ENCODE measurements at regions not wholly inside any gene's neighbourhood (a gene's known extent, or its start where the extent isn't known, plus 50 kb on each side); places are given as distances from the start of the nearest gene placed in this dataset.
A peak's percentile ranks its signal among the peaks of the same experiment; 100 is the strongest.

DNA sequence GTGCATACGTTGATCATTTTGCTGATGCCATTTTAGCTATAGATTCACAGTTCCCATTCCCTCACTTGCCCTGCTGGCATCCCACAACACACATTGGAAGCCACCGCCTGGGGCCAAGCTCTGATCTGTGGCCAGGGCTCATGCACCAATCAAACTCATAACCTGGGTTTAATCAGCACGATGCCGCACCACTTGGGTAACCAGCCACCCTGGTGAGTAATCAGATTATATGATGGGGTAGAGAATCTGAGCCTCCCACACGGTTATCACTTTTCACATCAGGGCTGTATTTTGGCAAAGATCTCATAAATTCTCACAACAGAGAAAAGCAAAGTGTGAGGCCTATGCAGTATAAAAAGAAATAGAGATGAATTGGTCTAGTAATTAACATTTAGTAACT lies 66.0 kb upstream of the TNFRSF19 start:
- H3K27ac ChIP-seq = peak overlapping the region in 1 of 12 donors; percentile 74

DNA sequence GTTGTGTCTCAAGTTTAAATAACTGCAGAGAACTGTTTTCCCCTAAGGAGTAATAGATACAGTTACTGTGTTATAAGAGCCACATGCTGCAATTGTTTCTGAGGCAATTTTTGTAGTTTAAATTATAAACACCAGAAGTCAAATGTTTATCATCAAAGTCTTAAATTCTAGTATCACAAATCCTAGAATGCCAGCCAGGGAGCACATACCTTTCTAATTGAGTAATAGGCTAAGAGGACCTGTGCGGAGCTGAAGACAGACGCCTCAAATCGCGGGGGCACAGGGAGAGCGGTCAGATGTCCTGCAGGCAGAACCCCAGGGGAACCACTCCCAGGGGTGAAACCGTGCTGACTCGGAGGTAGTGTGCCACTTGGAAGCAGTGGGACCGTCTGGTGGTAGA lies 65.2 kb upstream of the TNFRSF19 start:
- Histone ChIP-seq H3K36me3 (no peaks in the 10 kb centered on the region), H3K4me3 (peak overlapping the region in 7 of 12 donors; percentile 2 to 29 (median 12)), H3K27me3 (no peaks in the 10 kb centered on the region), H3K4me1 (peaks cover 0 to 30% (median 17%) of the 10 kb centered on the region in 12 donors), H3K27ac (peak overlapping the region in 10 of 12 donors; percentile 0 to 92 (median 75)), H3K9me3 (no peaks in the 10 kb centered on the region)
- intact Hi-C loops (cut with DNase I) = no loop called here
- 39 to 60% (median 46%) methylated on average over 8 of the region's 8 CpGs for WGBS, 4 donors
- TF ChIP-seq, protein P1, sequence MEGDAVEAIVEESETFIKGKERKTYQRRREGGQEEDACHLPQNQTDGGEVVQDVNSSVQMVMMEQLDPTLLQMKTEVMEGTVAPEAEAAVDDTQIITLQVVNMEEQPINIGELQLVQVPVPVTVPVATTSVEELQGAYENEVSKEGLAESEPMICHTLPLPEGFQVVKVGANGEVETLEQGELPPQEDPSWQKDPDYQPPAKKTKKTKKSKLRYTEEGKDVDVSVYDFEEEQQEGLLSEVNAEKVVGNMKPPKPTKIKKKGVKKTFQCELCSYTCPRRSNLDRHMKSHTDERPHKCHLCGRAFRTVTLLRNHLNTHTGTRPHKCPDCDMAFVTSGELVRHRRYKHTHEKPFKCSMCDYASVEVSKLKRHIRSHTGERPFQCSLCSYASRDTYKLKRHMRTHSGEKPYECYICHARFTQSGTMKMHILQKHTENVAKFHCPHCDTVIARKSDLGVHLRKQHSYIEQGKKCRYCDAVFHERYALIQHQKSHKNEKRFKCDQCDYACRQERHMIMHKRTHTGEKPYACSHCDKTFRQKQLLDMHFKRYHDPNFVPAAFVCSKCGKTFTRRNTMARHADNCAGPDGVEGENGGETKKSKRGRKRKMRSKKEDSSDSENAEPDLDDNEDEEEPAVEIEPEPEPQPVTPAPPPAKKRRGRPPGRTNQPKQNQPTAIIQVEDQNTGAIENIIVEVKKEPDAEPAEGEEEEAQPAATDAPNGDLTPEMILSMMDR (IDR thresholded peaks at IDR 0.05) = no peak
- TF ChIP-seq POLR2A (IDR thresholded peaks at IDR 0.05) = no peak
- ATAC-seq = peak in 3 of 4 donors; percentile 27 to 45 (median 37)
- peak in 4 of 5 donors; percentile 19 to 53 (median 36) for DNase-seq

More for the DNA sequence above, 66.0 kb upstream of the TNFRSF19 start:
- no peaks in the 10 kb centered on the region for H3K36me3 ChIP-seq
- ATAC-seq (no peak), DNase-seq (no peak)
- H3K4me3 ChIP-seq = no peak overlapping the region
- no peaks in the 10 kb centered on the region for H3K9me3 ChIP-seq
- H3K4me1 ChIP-seq = peaks cover 0 to 28% (median 17%) of the 10 kb centered on the region in 12 donors
- intact Hi-C loops (cut with DNase I) = no loop called here
- H3K27me3 ChIP-seq = no peaks in the 10 kb centered on the region
- TF ChIP-seq POLR2A (IDR thresholded peaks at IDR 0.05) = no peak
- TF ChIP-seq, protein P1 (IDR thresholded peaks at IDR 0.05) = no peak
- WGBS, 4 donors = 93 to 95% (median 94%) methylated on average over 5 of the region's 5 CpGs

DNA sequence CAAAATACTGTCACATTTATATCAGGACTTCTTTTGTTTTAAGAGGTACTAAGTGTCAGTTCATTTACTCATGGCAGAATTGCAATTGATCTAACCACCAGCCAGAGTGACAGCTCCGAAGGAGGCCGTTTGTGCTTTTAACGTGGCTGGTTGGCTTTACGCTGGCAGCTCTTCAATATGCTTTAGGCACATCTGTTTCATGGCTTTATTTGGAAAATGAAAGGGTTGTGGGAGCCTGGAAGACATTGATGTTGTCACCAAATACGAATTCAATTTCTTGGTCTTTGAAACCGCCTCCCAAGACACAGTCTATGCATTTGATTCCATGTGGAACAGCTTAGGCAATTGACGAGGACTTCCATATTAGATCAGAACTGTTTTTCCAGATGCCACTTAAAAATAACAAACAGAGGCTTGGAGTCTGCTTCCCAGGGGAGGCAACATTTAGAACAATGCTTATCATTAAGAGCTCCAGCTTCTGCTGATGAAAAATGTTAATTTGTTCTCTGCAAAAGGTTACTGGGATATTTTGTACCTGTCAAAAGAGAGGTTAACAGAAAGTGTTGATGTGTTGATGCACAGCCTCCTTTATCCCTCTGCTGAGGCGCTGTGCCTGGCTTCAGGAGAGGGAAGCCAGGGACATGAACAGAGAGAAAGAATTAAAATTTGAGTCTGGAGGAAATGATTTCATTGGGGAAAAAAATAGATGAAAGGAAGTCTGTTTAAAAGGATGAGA lies 64.0 kb upstream of the TNFRSF19 start:
- peak overlapping the region in 3 of 12 donors; percentile 2 to 23 (median 22) for H3K4me3 ChIP-seq
- ATAC-seq (peak; percentile 46 to 79 (median 67)), DNase-seq (peak in 3 of 5 donors; percentile 18 to 37 (median 37))
- TF ChIP-seq, protein P1 (IDR thresholded peaks at IDR 0.05) = no peak
- intact Hi-C loops (cut with DNase I) = loop anchor here in 2 of 10 donors (2.0 kb wide), 2 partner anchors 39 to 65 kb away; partner anchors contain the start of gene TNFRSF19 (in 1 of the 2)
- peak overlapping the region; percentile 39 to 92 (median 72) for H3K27ac ChIP-seq
- no peaks in the 10 kb centered on the region for H3K36me3 ChIP-seq
- H3K4me1 ChIP-seq = peaks cover 0 to 42% (median 20%) of the 10 kb centered on the region in 12 donors
- H3K27me3 ChIP-seq = no peaks in the 10 kb centered on the region
- 18 to 23% (median 21%) methylated on average over 8 of the region's 8 CpGs for WGBS, 4 donors
- no peaks in the 10 kb centered on the region for H3K9me3 ChIP-seq

DNA sequence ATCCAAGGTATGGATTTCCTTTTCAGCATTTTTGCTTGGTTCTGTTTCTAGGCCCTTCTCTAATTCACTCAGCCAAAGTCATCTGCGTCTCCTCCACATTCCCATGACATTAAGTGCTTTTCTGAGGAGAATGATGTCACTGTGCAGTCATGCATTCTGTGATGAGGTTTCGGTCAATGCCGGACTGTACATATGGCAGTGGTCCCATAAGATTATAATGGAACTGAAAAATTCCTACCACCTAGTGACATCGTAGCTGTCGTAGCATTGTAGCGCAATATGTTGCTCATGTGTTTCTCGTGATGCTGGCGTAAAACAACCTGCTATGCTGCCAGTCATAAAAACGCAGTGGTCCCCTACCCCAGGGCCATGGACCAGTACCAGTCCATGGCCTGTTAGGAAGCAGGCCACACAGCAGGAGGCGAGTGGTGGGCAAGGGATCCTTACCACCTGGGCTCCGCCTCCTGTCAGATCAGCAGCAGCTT lies 63.4 kb upstream of the TNFRSF19 start:
- Histone ChIP-seq H3K27me3 (no peaks in the 10 kb centered on the region), H3K4me1 (peaks cover 0 to 46% (median 22%) of the 10 kb centered on the region in 12 donors), H3K9me3 (no peaks in the 10 kb centered on the region), H3K36me3 (no peaks in the 10 kb centered on the region), H3K4me3 (peak overlapping the region in 1 of 12 donors; percentile 22), H3K27ac (peak overlapping the region; percentile 39 to 92 (median 72))
- DNase-seq = peak in 3 of 5 donors; percentile 27 to 50 (median 40)
- WGBS, 4 donors = 42 to 57% (median 46%) methylated on average over 11 of the region's 11 CpGs
- no peak for TF ChIP-seq POLR2A (IDR thresholded peaks at IDR 0.05)
- TF ChIP-seq, protein P1 (IDR thresholded peaks at IDR 0.05) = no peak
- intact Hi-C loops (cut with DNase I) = loop anchor here in 2 of 10 donors (2.0 kb wide), 2 partner anchors 40 to 64 kb away; partner anchors contain the start of gene TNFRSF19 (in 1 of the 2)
- ATAC-seq = peak; percentile 56 to 85 (median 68)
